ENCODE measurements at regions not wholly inside any gene's neighbourhood (a gene's known extent, or its start where the extent isn't known, plus 50 kb on each side); places are given as distances from the start of the nearest gene placed in this dataset.
"Not testable (repeated sequence)": the region's sequence is repeated elsewhere in the genome, so short reads cannot be mapped to it uniquely, and the experiment has no call there.

GRCh38 chr3:5767304-5767703 is 579.8 kb downstream of the EDEM1 start:
- no peak for DNase-seq

GRCh38 chr3:5768281-5768945 is 580.9 kb downstream of the EDEM1 start:
- no peak for DNase-seq

- DNase-seq, result no peak
Measured at GRCh38 chr3:5769825-5770224, 582.3 kb downstream of the EDEM1 start.

GRCh38 chr3:5774337-5774736 is 586.8 kb downstream of the EDEM1 start:
- DNase-seq, result no peak

- DNase-seq, result not testable (repeated sequence)
Measured at GRCh38 chr3:5775100-5775499, 587.6 kb downstream of the EDEM1 start.

GRCh38 chr3:5784690-5785089 is 597.2 kb downstream of the EDEM1 start:
- no peak for DNase-seq

GRCh38 chr3:5787861-5788488 is 600.5 kb downstream of the EDEM1 start:
- DNase-seq, result no peak

GRCh38 chr3:5788496-5788895 is 601.0 kb downstream of the EDEM1 start:
- DNase-seq, result no peak

- no peak for DNase-seq
Measured at GRCh38 chr3:5791558-5791957, 604.1 kb downstream of the EDEM1 start.

- DNase-seq, result no peak
Measured at GRCh38 chr3:5796541-5796940, 609.0 kb downstream of the EDEM1 start.

- no peak for DNase-seq
Measured at GRCh38 chr3:5798809-5799208, 611.3 kb downstream of the EDEM1 start.

GRCh38 chr3:5799398-5799797 is 611.9 kb downstream of the EDEM1 start:
- DNase-seq, result no peak

GRCh38 chr3:5800965-5801364 is 613.5 kb downstream of the EDEM1 start:
- DNase-seq, result no peak

- no peak for DNase-seq
Measured at GRCh38 chr3:5806192-5806591, 618.7 kb downstream of the EDEM1 start.

- DNase-seq, result no peak
Measured at GRCh38 chr3:5809586-5810246, 622.2 kb downstream of the EDEM1 start.

GRCh38 chr3:5811016-5811415 is 623.5 kb downstream of the EDEM1 start:
- no peak for DNase-seq

- DNase-seq, result no peak
Measured at GRCh38 chr3:5813521-5813920, 626.0 kb downstream of the EDEM1 start.

GRCh38 chr3:5822843-5823242 is 635.3 kb downstream of the EDEM1 start:
- DNase-seq, result no peak

GRCh38 chr3:5826467-5826866 is 639.0 kb downstream of the EDEM1 start:
- DNase-seq, result no peak

GRCh38 chr3:5828251-5828650 is 640.7 kb downstream of the EDEM1 start:
- no peak for DNase-seq

GRCh38 chr3:5840056-5840455 is 652.5 kb downstream of the EDEM1 start:
- no peak for DNase-seq

- no peak for DNase-seq
Measured at GRCh38 chr3:5841599-5841998, 654.1 kb downstream of the EDEM1 start.

GRCh38 chr3:5846261-5846660 is 658.8 kb downstream of the EDEM1 start:
- DNase-seq, result no peak

- DNase-seq, result no peak
Measured at GRCh38 chr3:5861151-5861550, 673.6 kb downstream of the EDEM1 start.

Data from right forelimb (tissue), 1 donor.